NCI-H446 (cell line): ENCODE measurements at regions not wholly inside any gene's neighbourhood (a gene's known extent, or its start where the extent isn't known, plus 50 kb on each side); places are given as distances from the start of the nearest gene placed in this dataset.
A peak's percentile ranks its signal among the peaks of the same experiment; 100 is the strongest.

Experiments
- DNase-seq, 2 experiments: peaks; one replicate each; lab custom pipeline; 2025; lab: John Stamatoyannopoulos, UW

DNA sequence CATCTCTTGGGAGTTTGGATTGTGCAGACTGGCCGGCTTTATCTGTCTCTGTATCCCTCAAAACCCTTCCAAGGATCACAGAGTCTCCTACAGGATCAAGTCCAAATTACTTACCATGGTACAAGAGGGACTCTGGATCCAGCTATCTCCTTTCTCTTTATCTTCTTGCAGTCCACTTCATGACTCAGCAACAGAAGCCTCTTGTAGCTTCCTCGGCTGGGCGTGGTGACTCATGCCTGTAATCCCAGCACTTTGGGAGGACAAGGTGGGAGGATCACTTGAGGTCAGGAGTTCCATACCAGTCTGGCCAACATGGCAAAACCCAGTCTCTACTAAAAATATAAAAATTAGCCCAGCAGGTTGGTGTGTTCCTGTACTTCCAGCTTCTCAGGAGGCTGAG lies 189.7 kb downstream of the BCAT1 start:
- DNase-seq, result no peak

GRCh38 chr12:24756479-24757024 lies 192.3 kb downstream of the BCAT1 start:
- no peak for DNase-seq

GRCh38 chr12:24754690-24755638 lies 193.9 kb downstream of the BCAT1 start:
- DNase-seq, result no peak

- no peak for DNase-seq
Measured at GRCh38 chr12:24752763-24753462, 196.0 kb downstream of the BCAT1 start.

DNA sequence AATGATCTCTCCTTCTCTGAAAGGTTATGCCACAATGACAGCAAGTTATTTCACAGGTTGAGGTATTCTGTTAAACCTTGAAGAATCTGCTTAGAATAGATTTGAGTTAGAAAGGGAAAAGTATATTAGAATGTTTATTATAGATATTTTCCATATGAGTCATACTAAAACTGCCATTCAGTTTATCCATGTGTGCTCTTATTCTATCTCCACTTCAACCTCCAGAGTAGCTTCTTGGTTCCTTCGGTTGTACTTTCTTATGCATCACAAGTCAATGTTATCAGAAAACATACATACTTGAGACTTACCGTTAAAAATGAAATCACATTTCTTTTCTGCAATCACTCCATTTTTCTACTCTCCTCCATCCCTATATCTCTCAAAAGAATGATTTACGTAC lies 197.7 kb downstream of the BCAT1 start:
- DNase-seq, result no peak

DNA sequence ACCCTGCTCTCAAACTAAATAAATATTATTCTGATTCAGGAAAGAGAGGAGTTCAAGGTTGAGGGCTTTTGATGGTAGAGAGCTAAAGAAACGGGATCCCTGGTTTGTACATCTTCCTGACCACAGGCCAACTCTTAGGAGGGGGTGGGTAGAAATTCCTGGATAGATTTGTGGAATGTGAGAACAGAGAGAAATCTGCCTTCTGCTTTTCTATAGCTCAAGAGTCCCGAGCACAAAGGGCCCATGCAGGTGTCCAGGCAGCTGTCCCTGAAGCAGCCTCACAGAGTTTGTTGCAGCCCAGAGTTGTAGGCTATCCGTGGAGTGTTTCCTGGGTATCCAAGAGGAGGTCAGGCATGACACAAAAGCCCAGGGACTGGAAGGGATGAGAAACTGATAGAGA lies 198.6 kb downstream of the BCAT1 start:
- no peak for DNase-seq

DNA sequence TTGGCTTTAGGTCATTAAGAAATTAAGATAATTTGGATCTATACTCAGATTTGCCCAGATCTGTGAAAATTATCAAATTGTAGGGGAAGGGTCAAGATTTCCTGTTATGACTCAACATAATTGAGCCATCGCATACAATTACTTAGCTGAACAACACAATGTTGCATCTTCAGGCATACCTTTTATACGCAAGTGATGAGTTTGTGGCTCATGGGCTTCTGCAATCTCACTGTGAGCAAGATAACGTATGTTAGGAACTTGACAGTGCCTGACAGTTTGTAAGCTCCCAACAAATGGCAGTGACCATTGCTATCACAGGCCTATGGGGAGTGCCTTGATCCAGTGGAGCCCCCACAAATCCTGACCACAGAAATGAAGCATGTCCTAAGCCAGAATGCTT lies 199.7 kb downstream of the BCAT1 start:
- DNase-seq, result no peak

DNA sequence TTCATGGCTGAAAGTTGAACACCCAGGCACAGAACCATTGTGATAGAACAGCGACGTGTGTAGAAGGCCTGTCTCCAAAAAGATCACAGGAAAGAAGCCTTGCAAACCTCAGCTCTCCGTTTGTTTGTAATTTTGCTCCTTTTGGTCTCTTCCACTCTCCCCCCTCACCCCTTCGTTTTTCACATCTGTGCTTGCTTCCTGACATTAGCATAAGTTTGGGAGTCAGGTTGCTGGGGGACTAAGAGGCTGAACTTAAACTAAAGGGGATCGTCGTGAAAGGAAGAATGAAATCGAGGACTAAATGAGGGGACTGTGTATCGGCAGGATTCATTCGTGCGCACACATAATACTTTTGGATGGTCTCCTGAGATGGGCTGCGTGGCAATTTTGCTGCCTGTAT lies 200.6 kb downstream of the BCAT1 start:
- DNase-seq, result no peak

DNA sequence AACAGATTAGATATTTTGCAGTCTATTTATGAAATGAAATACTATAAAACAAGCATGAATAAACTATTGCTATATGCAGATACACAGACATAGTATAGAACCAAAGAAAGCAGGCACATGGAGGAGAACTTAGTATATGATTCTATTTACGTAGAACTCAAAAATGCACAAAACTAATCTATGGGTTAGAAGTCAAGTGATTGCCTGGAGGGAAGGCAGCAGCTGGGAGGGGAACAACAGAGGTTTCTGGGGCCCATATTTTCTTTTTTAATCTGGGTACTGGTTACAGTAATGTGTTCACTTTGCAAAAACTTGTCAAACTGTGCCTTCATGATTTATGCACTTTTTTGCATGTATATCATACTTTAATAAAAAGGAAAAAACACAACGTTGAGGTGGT lies 202.0 kb downstream of the BCAT1 start:
- DNase-seq, result no peak

DNA sequence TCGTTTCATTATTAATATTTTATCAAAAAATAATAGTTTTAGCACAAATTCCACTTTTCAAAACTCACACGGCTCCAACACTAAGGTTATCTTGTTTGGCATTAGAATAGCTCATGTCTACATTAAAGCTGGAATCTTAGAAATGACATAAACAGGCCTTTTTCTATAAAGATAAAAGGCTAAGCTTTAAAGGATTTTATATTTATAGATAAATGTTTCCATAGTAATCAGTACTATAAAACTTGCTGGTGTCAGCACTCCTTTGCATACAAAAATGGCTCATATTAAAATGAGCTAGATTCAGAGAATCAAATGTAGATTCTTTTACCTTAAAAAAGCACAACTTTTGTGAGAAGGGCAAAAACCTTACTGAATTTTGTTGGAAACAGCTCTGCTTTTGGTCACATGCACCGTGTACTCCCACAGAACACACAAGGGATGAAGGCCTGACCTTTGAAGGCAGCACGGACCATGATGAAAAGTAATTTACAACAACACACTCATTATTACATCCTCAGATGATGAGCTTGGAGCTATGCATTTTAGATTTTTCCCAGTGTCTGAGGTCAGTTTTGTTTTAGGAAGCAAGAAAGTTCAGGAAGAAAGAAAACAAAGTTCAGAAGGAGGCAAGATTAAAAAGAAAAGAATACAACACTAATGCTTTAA lies 202.8 kb downstream of the BCAT1 start:
- no peak for DNase-seq

DNA sequence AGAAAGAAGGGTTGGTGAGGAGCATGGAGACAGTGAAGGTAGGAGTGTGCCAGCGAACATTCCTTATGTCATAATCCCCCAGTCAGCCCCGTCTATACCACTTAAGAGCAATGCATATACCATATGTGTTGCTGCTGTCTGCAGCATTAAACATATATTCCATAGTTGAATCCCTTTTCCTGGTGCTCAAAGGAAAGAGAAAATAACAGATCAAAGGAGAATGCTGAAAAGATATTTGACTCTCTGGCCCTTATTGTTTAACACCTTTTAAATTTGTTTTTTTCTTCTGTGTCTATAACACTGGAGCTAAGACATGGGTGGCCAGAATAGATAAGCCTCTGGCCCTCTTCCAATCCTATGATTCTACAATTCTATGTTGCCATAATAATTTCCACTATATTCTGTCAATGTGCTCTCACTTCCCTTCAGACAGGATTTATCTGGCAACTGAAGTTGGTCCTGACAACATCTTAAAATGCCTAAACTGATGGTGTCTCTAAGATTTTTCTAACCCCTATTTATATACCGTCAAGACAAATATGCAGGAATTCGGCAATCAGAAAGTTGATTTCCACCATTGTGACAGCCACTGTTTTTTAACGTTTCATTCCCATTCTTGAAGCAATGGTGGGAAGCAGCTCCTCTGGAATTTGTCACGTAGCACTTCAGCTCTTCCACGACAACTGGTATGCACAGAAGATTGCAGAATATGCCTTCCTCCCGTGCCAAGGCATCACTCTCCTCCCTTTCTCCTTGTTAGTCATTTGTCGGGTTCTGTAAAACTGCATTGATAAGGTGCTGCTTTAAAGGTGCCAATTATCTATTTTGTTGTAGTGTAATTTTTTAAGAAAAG lies 204.7 kb downstream of the BCAT1 start:
- DNase-seq, result no peak

- DNase-seq, result no peak
Measured at GRCh38 chr12:24742378-24742777, 206.5 kb downstream of the BCAT1 start.

DNA sequence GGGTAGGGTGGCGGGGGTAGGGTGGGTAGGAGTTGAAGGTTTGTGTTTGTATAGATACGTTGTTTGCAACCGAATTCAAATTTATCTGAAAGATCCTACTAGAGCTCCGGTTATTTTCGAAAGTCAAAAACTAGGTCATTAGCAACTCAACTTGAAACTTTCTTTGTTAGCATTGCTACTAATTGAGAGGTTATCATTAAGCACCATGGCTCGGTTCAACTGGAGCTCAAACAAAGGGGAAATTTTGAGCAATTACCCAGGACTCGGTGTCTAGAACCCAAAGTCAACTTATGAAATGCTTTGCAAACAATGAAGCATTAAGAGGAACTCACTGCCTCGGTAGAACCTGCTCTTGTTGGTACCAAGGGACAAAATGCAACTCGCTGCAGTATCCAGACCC lies 207.7 kb downstream of the BCAT1 start:
- no peak for DNase-seq

GRCh38 chr12:24739106-24739779 lies 209.7 kb downstream of the BCAT1 start:
- no peak for DNase-seq

GRCh38 chr12:24738441-24738840 lies 210.5 kb downstream of the BCAT1 start:
- no peak for DNase-seq

DNA sequence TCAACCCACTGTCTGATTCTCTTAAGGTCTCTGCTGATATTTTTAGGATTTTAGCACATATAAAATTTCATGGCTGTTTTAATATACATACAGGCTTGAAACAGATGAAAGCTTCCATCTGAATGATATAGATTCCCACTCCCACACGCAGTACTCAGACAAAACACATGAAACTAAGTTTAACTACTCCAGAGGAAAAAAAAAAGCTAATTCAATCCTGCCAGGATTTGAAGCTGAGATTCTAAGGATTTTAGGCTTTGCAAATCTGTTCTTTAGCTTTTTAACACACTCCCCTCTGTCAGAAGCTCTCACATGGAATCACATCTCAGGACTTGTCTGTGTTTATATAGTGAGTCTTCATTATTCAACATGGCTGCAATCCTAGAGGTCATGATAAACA lies 217.3 kb downstream of the BCAT1 start:
- DNase-seq, result no peak

GRCh38 chr12:24730489-24730896 lies 218.4 kb downstream of the BCAT1 start:
- DNase-seq, result no peak

GRCh38 chr12:24728826-24729225 lies 220.1 kb downstream of the BCAT1 start:
- no peak for DNase-seq

DNA sequence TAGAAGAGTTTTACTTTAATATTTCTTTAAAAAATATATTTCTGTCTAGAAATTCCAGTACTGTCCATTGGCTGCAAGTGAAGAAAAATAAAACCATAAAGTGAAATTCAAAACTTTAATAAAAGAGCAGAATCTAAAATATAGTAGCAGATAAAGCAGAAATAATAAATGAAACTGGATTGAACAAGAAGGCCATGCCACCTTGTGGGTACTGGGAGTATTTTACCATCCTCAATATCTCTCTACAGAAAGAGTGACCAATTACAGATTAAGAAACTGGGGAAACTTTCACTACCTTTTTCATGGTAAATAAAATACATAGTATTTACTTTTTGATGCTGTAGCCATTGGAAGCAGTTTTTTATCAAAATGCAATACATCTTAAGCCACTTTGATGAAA lies 220.5 kb downstream of the BCAT1 start:
- peak; percentile 4 to 46 for DNase-seq

- no peak for DNase-seq
Measured at GRCh38 chr12:24725616-24726015, 223.3 kb downstream of the BCAT1 start.

GRCh38 chr12:24724814-24725213 lies 224.1 kb downstream of the BCAT1 start:
- no peak for DNase-seq
